IMR-90 (cell line): ENCODE measurements at regions not wholly inside any gene's neighbourhood (a gene's known extent, or its start where the extent isn't known, plus 50 kb on each side); places are given as distances from the start of the nearest gene placed in this dataset.

ENCODE experiments used
- ATAC-seq: fragments of 200-7000 bp; cut with Tn5 transposase; 2 replicates; pipeline ENCODE4 v1.9.1; 2020; ENCODE audit warnings: low read depth, mild to moderate bottlenecking, moderate library complexity
- BruUV-seq: library from RNA; stranded (reverse); fragments of 400-500 nt; replicated peaks from 2 replicates; lab custom pipeline; 2021; lab: Mats Ljungman, UMichigan
- CTCF ChIA-PET: fragments of 300-600 bp; formaldehyde crosslinking; extraction: SDS; loops from one replicate; lab custom pipeline; 2021; ENCODE audit warnings: antibody characterized with exemption; lab: Yijun Ruan, JAX
- POLR2A ChIA-PET: fragments of 300-600 bp; sonication (Branson Sonifier 250); formaldehyde crosslinking; loops from one replicate; lab custom pipeline; 2022; ENCODE audit warnings: antibody characterized with exemption; ENCODE audit not compliant: unreplicated experiment; lab: Charles Lee
- DNase-seq: peaks from one replicate; pipeline ENCODE4 v3.0.0; 2013
- H2AFZ ChIP-seq: replicated peaks from 2 replicates; pipeline ENCODE3; 2013; ENCODE audit warnings: low read length, mild to moderate bottlenecking; ENCODE audit not compliant: poor library complexity
- H2AK5ac ChIP-seq: 2 replicates; pipeline ENCODE4 v1.6.1; 2013; ENCODE audit warnings: low read depth, low read length, inconsistent platforms
- H2AK9ac ChIP-seq: replicated peaks from 2 replicates; pipeline ENCODE3; 2013; ENCODE audit warnings: mild to moderate bottlenecking, low read depth, low read length, moderate library complexity; ENCODE audit not compliant: poor library complexity
- H2BK120ac ChIP-seq: 2 replicates; pipeline ENCODE4 v1.6.1; 2013; ENCODE audit warnings: low read depth, low read length, inconsistent platforms
- H2BK15ac ChIP-seq: 3 replicates; pipeline ENCODE4 v1.6.1; 2013; ENCODE audit warnings: low read depth, low read length, inconsistent platforms
- H2BK20ac ChIP-seq: 2 replicates; pipeline ENCODE4 v1.6.1; 2013; ENCODE audit warnings: low read depth, mild to moderate bottlenecking, inconsistent platforms, low read length, moderate library complexity
- H2BK5ac ChIP-seq: 2 replicates; pipeline ENCODE4 v1.6.1; 2013; ENCODE audit warnings: mild to moderate bottlenecking, low read depth, low read length, inconsistent platforms; ENCODE audit not compliant: poor library complexity, severe bottlenecking
- H3K14ac ChIP-seq: replicated peaks from 2 replicates; pipeline ENCODE4 v1.6.1; 2013; ENCODE audit warnings: low read depth, low read length, inconsistent platforms
- H3K18ac ChIP-seq: 2 replicates; pipeline ENCODE4 v1.6.1; 2013; ENCODE audit warnings: low read depth, low read length, control low read depth
- H3K23ac ChIP-seq: 2 replicates; pipeline ENCODE4 v1.6.1; 2013; ENCODE audit warnings: low read depth, low read length, inconsistent platforms
- H3K27ac ChIP-seq: 2 replicates; pipeline ENCODE4 v1.5.1; 2013; ENCODE audit warnings: mild to moderate bottlenecking, control low read depth, low read length; ENCODE audit not compliant: insufficient read depth
- H3K27me3 ChIP-seq: 2 replicates; pipeline ENCODE4 v1.6.1; 2013; ENCODE audit warnings: low read length; ENCODE audit not compliant: control insufficient read depth, insufficient read depth
- H3K36me3 ChIP-seq: 2 replicates; pipeline ENCODE4 v1.6.1; 2013; ENCODE audit warnings: low read length, mixed read lengths; ENCODE audit not compliant: control insufficient read depth, insufficient read depth
- H3K4ac ChIP-seq: 2 replicates; pipeline ENCODE4 v1.6.1; 2013; ENCODE audit warnings: low read depth, low read length, inconsistent platforms
- H3K4me1 ChIP-seq: 2 replicates; pipeline ENCODE4 v1.6.1; 2013; ENCODE audit warnings: low read length, mixed read lengths; ENCODE audit not compliant: control insufficient read depth, insufficient read depth
- H3K4me2 ChIP-seq: 2 replicates; pipeline ENCODE4 v1.6.1; 2013; ENCODE audit warnings: low read depth, mild to moderate bottlenecking, control low read depth, low read length, moderate library complexity
- H3K4me3 ChIP-seq: 2 replicates; pipeline ENCODE4 v1.5.1; 2013; ENCODE audit warnings: low read depth, mild to moderate bottlenecking, control low read depth, low read length, moderate library complexity; ENCODE audit not compliant: insufficient read depth
- H3K56ac ChIP-seq: 2 replicates; pipeline ENCODE4 v1.6.1; 2013; ENCODE audit warnings: low read length, inconsistent platforms; ENCODE audit not compliant: insufficient read depth; ENCODE audit errors: extremely low read depth
- H3K79me1 ChIP-seq, 2 experiments: 2 replicates each; pipeline ENCODE4 v1.6.1; 2013; ENCODE audit warnings: low read length in 2 of 2, inconsistent platforms in 1 of 2, low read depth in 1 of 2
- H3K9ac ChIP-seq: 2 replicates; pipeline ENCODE4 v1.6.1; 2013; ENCODE audit warnings: low read depth, low read length, control low read depth
- H3K9me1 ChIP-seq: 2 replicates; pipeline ENCODE4 v1.6.1; 2013; ENCODE audit warnings: low read length, inconsistent platforms; ENCODE audit not compliant: insufficient read depth
- H3K9me3 ChIP-seq: 2 replicates; pipeline ENCODE4 v1.6.1; 2013; ENCODE audit warnings: low read length; ENCODE audit not compliant: control insufficient read depth, insufficient read depth
- H4K20me1 ChIP-seq: 2 replicates; pipeline ENCODE4 v1.6.1; 2013; ENCODE audit warnings: low read length, inconsistent platforms; ENCODE audit not compliant: insufficient read depth
- H4K5ac ChIP-seq: 2 replicates; pipeline ENCODE4 v1.6.1; 2013; ENCODE audit warnings: mild to moderate bottlenecking, low read depth, low read length, control low read depth
- H4K8ac ChIP-seq, 2 experiments: 2 replicates each; pipeline ENCODE4 v1.6.1; 2013; ENCODE audit warnings: low read depth in 2 of 2, low read length in 2 of 2, control low read depth in 1 of 2, inconsistent platforms in 1 of 2
- H4K91ac ChIP-seq: 2 replicates; pipeline ENCODE4 v1.6.1; 2013; ENCODE audit warnings: low read depth, low read length, inconsistent platforms; ENCODE audit not compliant: insufficient read depth
- BHLHE40 ChIP-seq: fragments of 150-350 bp; IDR thresholded peaks from 2 replicates; pipeline ENCODE4 v1.6.1; 2016; ENCODE audit warnings: mild to moderate bottlenecking, low read depth, low read length
- CEBPB ChIP-seq: IDR thresholded peaks from 2 replicates; pipeline ENCODE4 v1.6.1; 2012; ENCODE audit warnings: low read depth, low read length, improper control_type of control experiment
- CHD1 ChIP-seq: IDR thresholded peaks from 2 replicates; pipeline ENCODE4 v1.6.1; 2012; ENCODE audit warnings: low read depth, low read length, improper control_type of control experiment
- CTCF ChIP-seq: conservative IDR thresholded peaks from 2 replicates; pipeline ENCODE4 v1.5.1; 2012; ENCODE audit warnings: mild to moderate bottlenecking, low read depth, low read length, improper control_type of control experiment
- ELK1 ChIP-seq: fragments of 150-350 bp; IDR thresholded peaks from 2 replicates; pipeline ENCODE4 v1.6.1; 2016; ENCODE audit warnings: low read depth, mild to moderate bottlenecking, low read length, moderate library complexity, borderline replicate concordance
- FOS ChIP-seq: fragments of 150-350 bp; IDR thresholded peaks from 2 replicates; pipeline ENCODE4 v1.6.1; 2016; ENCODE audit warnings: low read depth, low read length
- MAFK ChIP-seq: IDR thresholded peaks from 2 replicates; pipeline ENCODE4 v1.6.1; 2012; ENCODE audit warnings: low read depth, low read length, improper control_type of control experiment
- MAZ ChIP-seq: IDR thresholded peaks from 2 replicates; pipeline ENCODE4 v1.6.1; 2012; ENCODE audit warnings: low read depth, mild to moderate bottlenecking, low read length, improper control_type of control experiment, moderate library complexity, borderline replicate concordance
- MXI1 ChIP-seq: IDR thresholded peaks from 2 replicates; pipeline ENCODE4 v1.6.1; 2012; ENCODE audit warnings: low read depth, mild to moderate bottlenecking, low read length, moderate library complexity, borderline replicate concordance
- NFE2L2 ChIP-seq: fragments of 150-350 bp; IDR thresholded peaks from 2 replicates; pipeline ENCODE4 v1.6.1; 2016; ENCODE audit warnings: low read depth, mild to moderate bottlenecking, low read length
- POLR2A ChIP-seq: IDR thresholded peaks from 2 replicates; pipeline ENCODE4 v1.6.1; 2012; ENCODE audit warnings: mild to moderate bottlenecking, low read depth, low read length
- RAD21 ChIP-seq: IDR thresholded peaks from 2 replicates; pipeline ENCODE4 v1.6.1; 2012; ENCODE audit warnings: low read length, improper control_type of control experiment
- RCOR1 ChIP-seq: IDR thresholded peaks from 2 replicates; pipeline ENCODE4 v1.6.1; 2012; ENCODE audit warnings: mild to moderate bottlenecking, low read length, improper control_type of control experiment; ENCODE audit not compliant: insufficient replicate concordance
- RFX5 ChIP-seq: IDR thresholded peaks from 2 replicates; pipeline ENCODE4 v1.8.0; 2012; ENCODE audit warnings: low read depth, mild to moderate bottlenecking, low read length, moderate library complexity
- SMC3 ChIP-seq: fragments of 150-350 bp; IDR thresholded peaks from 2 replicates; pipeline ENCODE4 v1.6.1; 2016; ENCODE audit warnings: low read depth, mild to moderate bottlenecking, antibody characterized with exemption, low read length, moderate library complexity
- dilution Hi-C: fragments of 300-500 bp; cut with HindIII; formaldehyde crosslinking; loops from one replicate; pipeline ENCODE4 v1.14.3; 2018; ENCODE audit warnings: low sequenced_read_pairs; ENCODE audit not compliant: unreplicated experiment
- in situ Hi-C: fragments of 300-500 bp; cut with MboI; formaldehyde crosslinking; loops from 3 replicates; pipeline ENCODE4 v1.14.3; 2019; ENCODE audit warnings: low sequenced_read_pairs, inconsistent platforms, mixed read lengths
- intact Hi-C: fragments of 100-400 bp; cut with micrococcal nuclease; formaldehyde crosslinking; loops from 2 replicates; pipeline ENCODE4 v1.10.0; 2022
- TF ChIP-seq, protein P1 (sequence below): fragments of 150-350 bp; IDR thresholded peaks from 2 replicates; pipeline ENCODE4 v1.6.1; 2017; ENCODE audit warnings: mild to moderate bottlenecking, antibody characterized with exemption, low read length, low read depth

DNA sequence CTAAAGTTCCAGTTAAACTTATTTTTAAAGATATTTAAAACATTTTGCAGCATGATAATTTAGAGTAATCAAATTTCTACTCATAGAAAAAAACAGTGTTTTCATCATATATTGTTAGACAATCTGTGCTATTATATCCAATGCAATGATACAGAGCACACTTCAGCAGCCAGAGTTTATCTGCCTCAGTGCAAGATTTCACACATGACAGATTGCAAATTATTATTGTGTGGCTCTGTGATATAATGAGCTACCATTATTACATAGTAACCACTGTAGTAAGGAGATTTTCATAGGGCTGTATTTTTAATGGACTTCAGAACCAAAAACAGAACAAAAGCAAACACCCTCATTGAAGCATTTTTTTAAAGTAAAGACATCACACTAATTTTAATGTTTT is 762.4 kb downstream of the DSC3 start:
- Histone ChIP-seq H3K18ac (no peak overlapping the region), H2BK15ac (no peak overlapping the region), H3K4ac (no peak overlapping the region), H3K9me3 (no peaks in the 10 kb centered on the region), H3K79me1 (no peaks in the 10 kb centered on the region), H3K9me1 (no peaks in the 10 kb centered on the region), H3K56ac (no peak overlapping the region), H3K27ac (no peak overlapping the region), H3K14ac (no peak overlapping the region), H2BK120ac (no peak overlapping the region), H4K8ac (no peak overlapping the region), H2BK20ac (no peak overlapping the region), H2AK9ac (no peak overlapping the region), H3K23ac (no peak overlapping the region), H3K4me3 (no peak overlapping the region), H3K36me3 (no peaks in the 10 kb centered on the region), H3K9ac (no peak overlapping the region), H3K27me3 (no peaks in the 10 kb centered on the region), H3K4me2 (no peak overlapping the region), H3K4me1 (no peaks in the 10 kb centered on the region), H4K91ac (no peak overlapping the region), H2AK5ac (no peak overlapping the region), H2AFZ (no peak overlapping the region), H4K5ac (no peak overlapping the region), H4K20me1 (no peaks in the 10 kb centered on the region), H2BK5ac (no peak overlapping the region)
- CTCF ChIA-PET, result interaction anchor here (0.5 to 0.9 kb wide), 5 partner anchors 7 to 1018 kb away, joined by 3 to 6 read pairs (median 3); no protein-coding TSS in a partner anchor
- intact Hi-C loops, result loop anchor here (5.0 kb wide), 2 partner anchors 1088 to 1318 kb away; no protein-coding TSS in a partner anchor
- no TSS peak for BruUV-seq
- POLR2A ChIA-PET, result no interaction called here
- DNase-seq (no peak), ATAC-seq (no peak)
- TF ChIP-seq POLR2A (no peak), FOS (no peak), MAFK (no peak), CHD1 (no peak), RAD21 (no peak), NFE2L2 (no peak), SMC3 (no peak), BHLHE40 (no peak), ELK1 (no peak), MAZ (no peak), MXI1 (no peak), RCOR1 (no peak), CTCF (no peak), RFX5 (no peak), CEBPB (no peak)
- TF ChIP-seq, protein P1, sequence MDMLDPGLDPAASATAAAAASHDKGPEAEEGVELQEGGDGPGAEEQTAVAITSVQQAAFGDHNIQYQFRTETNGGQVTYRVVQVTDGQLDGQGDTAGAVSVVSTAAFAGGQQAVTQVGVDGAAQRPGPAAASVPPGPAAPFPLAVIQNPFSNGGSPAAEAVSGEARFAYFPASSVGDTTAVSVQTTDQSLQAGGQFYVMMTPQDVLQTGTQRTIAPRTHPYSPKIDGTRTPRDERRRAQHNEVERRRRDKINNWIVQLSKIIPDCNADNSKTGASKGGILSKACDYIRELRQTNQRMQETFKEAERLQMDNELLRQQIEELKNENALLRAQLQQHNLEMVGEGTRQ, result no peak
- dilution Hi-C loops, result no loop called here
- in situ Hi-C loops, result no loop called here
